B cell (primary cell): ENCODE measurements at regions not wholly inside any gene's neighbourhood (a gene's known extent, or its start where the extent isn't known, plus 50 kb on each side); places are given as distances from the start of the nearest gene placed in this dataset.

ENCODE experiments used
- ATAC-seq: fragments of 200-7000 bp; cut with Tn5 transposase; one replicate; pipeline ENCODE4 v1.10.0; 2021; ENCODE audit warnings: low read depth, mild to moderate bottlenecking, moderate number of reproducible peaks, moderate library complexity
- CTCF ChIA-PET: fragments of 350-600 bp; sonication (Branson Sonifier 250); formaldehyde crosslinking; loops from one replicate; lab custom pipeline; 2021; ENCODE audit warnings: antibody characterized with exemption, inconsistent platforms; lab: Charles Lee
- POLR2A ChIA-PET: fragments of 350-600 bp; sonication (Branson Sonifier 250); formaldehyde crosslinking; loops from one replicate; lab custom pipeline; 2021; ENCODE audit warnings: antibody characterized with exemption; lab: Charles Lee
- DNase-seq: peaks from one replicate; pipeline ENCODE4 v3.0.0; 2013
- H2AFZ ChIP-seq: 2 replicates; pipeline ENCODE4 v1.6.1; 2012; ENCODE audit warnings: mild to moderate bottlenecking, low read depth, low read length; ENCODE audit not compliant: insufficient read depth, poor library complexity, severe bottlenecking
- H3K27ac ChIP-seq, 2 donors: 1 replicate in 1 of 2; 2 replicates in 1 of 2; pipeline ENCODE4 v1.5.1; 2012 to 2013; ENCODE audit warnings: low read length in 2 of 2, mild to moderate bottlenecking in 2 of 2, moderate library complexity in 1 of 2
- H3K27me3 ChIP-seq, 4 experiments: fragments of 200-600 bp in 1 of 4; sonication (generic) in 1 of 4; replicated peaks in 1 of 4; 1 replicate in 2 of 4; 2 replicates in 2 of 4; pipeline versions ENCODE4 v1.6.1 to v1.7.0; 2013 to 2016; ENCODE audit warnings: low read length in 3 of 4, mild to moderate bottlenecking in 2 of 4, mixed read lengths in 1 of 4, moderate library complexity in 1 of 4; ENCODE audit not compliant: insufficient read depth in 4 of 4, control insufficient read depth in 3 of 4; ENCODE audit errors: control extremely low read depth in 1 of 4
- H3K36me3 ChIP-seq, 2 experiments: replicated peaks in 1 of 2; 1 replicate in 1 of 2; 2 replicates in 1 of 2; pipeline versions ENCODE4 v1.6.1 to v1.7.1; 2013; ENCODE audit warnings: low read length in 1 of 2; ENCODE audit not compliant: insufficient read depth in 2 of 2, control insufficient read depth in 1 of 2; ENCODE audit errors: control extremely low read depth in 1 of 2, extremely low read depth in 1 of 2
- H3K4me1 ChIP-seq, 2 donors: fragments of 200-600 bp in 1 of 2; sonication (generic) in 1 of 2; 1 replicate in 1 of 2; 2 replicates in 1 of 2; pipeline versions ENCODE4 v1.5.1 to v1.6.1; 2013 to 2017; ENCODE audit warnings: low read length in 2 of 2; ENCODE audit not compliant: control insufficient read depth in 2 of 2, insufficient read depth in 2 of 2
- H3K4me2 ChIP-seq: replicated peaks from 2 replicates; pipeline ENCODE3; 2012; ENCODE audit warnings: mild to moderate bottlenecking, low read depth, low read length; ENCODE audit not compliant: poor library complexity, severe bottlenecking
- H3K4me3 ChIP-seq, 5 experiments: fragments of 200-600 bp in 1 of 5; sonication (generic) in 1 of 5; 1 replicate in 3 of 5; 2 replicates in 2 of 5; pipeline versions ENCODE4 v1.5.1 to v1.7.0; 2011 to 2016; ENCODE audit warnings: low read length in 4 of 5, mild to moderate bottlenecking in 4 of 5, low read depth in 2 of 5, control low read depth in 1 of 5, moderate library complexity in 1 of 5; ENCODE audit not compliant: insufficient read depth in 1 of 5; ENCODE audit errors: control extremely low read depth in 1 of 5, extremely low read depth in 1 of 5
- H3K79me2 ChIP-seq: fragments of 200-600 bp; sonication (generic); one replicate; pipeline ENCODE4 v1.6.0; 2016; ENCODE audit warnings: low read length; ENCODE audit not compliant: control insufficient read depth, insufficient read depth
- H3K9ac ChIP-seq: fragments of 200-600 bp; sonication (generic); 2 replicates; pipeline ENCODE4 v1.6.1; 2017; ENCODE audit warnings: mild to moderate bottlenecking, low read length, moderate library complexity
- H3K9me3 ChIP-seq, 3 donors: one replicate each; pipeline versions ENCODE4 v1.6.1 to v1.7.1; 2013; ENCODE audit warnings: low read length in 2 of 3; ENCODE audit not compliant: control insufficient read depth in 2 of 3, insufficient read depth in 1 of 3; ENCODE audit errors: control extremely low read depth in 1 of 3
- H4K20me1 ChIP-seq: 2 replicates; pipeline ENCODE4 v1.6.0; 2012; ENCODE audit warnings: mild to moderate bottlenecking, low read length; ENCODE audit not compliant: insufficient read depth, control insufficient read depth, poor library complexity, severe bottlenecking
- H3K27ac Mint-ChIP-seq: one replicate; pipeline ENCODE4 v1.8.0; 2021; ENCODE audit warnings: mixed read lengths
- H3K27me3 Mint-ChIP-seq: one replicate; pipeline ENCODE4 v1.8.0; 2021; ENCODE audit warnings: mixed read lengths
- H3K4me1 Mint-ChIP-seq: one replicate; pipeline ENCODE4 v1.8.0; 2021; ENCODE audit warnings: mixed read lengths
- H3K4me3 Mint-ChIP-seq: one replicate; pipeline ENCODE4 v1.8.0; 2021; ENCODE audit warnings: mixed read lengths
- H3K9me3 Mint-ChIP-seq: one replicate; pipeline ENCODE4 v1.8.0; 2022; ENCODE audit warnings: mixed read lengths; ENCODE audit not compliant: insufficient read depth
- EZH2 ChIP-seq: IDR thresholded peaks from 2 replicates; pipeline ENCODE4 v1.6.1; 2012; ENCODE audit warnings: borderline replicate concordance, low read depth, mild to moderate bottlenecking, moderate library complexity, low read length; ENCODE audit not compliant: insufficient read depth, poor library complexity, severe bottlenecking
- WGBS: methylation state at CpG from one replicate; pipeline ENCODE4 v1.1.5; 2013; ENCODE audit warnings: missing lambda C conversion rate; ENCODE audit not compliant: insufficient coverage; 5-methylcytosine and 5-hydroxymethylcytosine counted together
- intact Hi-C: fragments of 100-400 bp; cut with micrococcal nuclease; formaldehyde crosslinking; loops from one replicate; pipeline ENCODE4 v1.10.0; 2022
- TF ChIP-seq, protein P1 (sequence below): fragments of 200-600 bp; IDR thresholded peaks from one replicate; pipeline ENCODE4 v1.8.0; 2022; ENCODE audit warnings: antibody characterized with exemption, mild to moderate bottlenecking

DNA sequence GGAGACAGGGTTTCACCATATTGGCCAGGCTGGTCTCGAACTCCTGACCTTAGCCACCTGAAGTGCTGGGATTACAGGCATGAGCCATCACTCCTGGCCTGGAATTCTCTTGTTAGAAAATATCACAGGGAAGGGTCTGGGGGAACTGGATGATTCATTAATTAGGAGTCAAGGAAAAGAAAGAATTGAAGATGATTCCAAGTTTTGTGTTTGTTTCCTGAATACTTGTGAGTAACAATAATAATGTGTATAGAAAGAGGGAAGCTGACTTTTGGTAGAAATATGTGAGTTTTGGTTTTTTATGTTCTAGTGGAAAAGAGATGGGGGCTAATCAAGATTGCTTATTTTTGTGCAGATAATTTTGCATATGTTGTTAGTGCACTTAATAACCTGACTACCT is 77.3 kb upstream of the CLNK start:
- no peaks in the 10 kb centered on the region for H3K27me3 ChIP-seq
- ATAC-seq = no peak
- Mint-ChIP-seq H3K4me3 (no peak overlapping the region), H3K9me3 (peaks cover 11% of the 10 kb centered on the region), H3K27me3 (no peaks in the 10 kb centered on the region), H3K27ac (no peak overlapping the region), H3K4me1 (no peaks in the 10 kb centered on the region)
- no peaks in the 10 kb centered on the region for H3K9me3 ChIP-seq
- H3K79me2 ChIP-seq = no peaks in the 10 kb centered on the region
- ChIA-PET POLR2A (no interaction called here), CTCF (interaction anchor here (1.0 kb wide), 1 partner anchor 133 kb away, joined by 3 read pairs; no protein-coding TSS in a partner anchor)
- H3K27ac ChIP-seq = no peak overlapping the region
- H4K20me1 ChIP-seq = no peaks in the 10 kb centered on the region
- no peaks in the 10 kb centered on the region for H3K4me1 ChIP-seq
- no peak overlapping the region for H3K9ac ChIP-seq
- no peak for TF ChIP-seq EZH2
- TF ChIP-seq, protein P1, sequence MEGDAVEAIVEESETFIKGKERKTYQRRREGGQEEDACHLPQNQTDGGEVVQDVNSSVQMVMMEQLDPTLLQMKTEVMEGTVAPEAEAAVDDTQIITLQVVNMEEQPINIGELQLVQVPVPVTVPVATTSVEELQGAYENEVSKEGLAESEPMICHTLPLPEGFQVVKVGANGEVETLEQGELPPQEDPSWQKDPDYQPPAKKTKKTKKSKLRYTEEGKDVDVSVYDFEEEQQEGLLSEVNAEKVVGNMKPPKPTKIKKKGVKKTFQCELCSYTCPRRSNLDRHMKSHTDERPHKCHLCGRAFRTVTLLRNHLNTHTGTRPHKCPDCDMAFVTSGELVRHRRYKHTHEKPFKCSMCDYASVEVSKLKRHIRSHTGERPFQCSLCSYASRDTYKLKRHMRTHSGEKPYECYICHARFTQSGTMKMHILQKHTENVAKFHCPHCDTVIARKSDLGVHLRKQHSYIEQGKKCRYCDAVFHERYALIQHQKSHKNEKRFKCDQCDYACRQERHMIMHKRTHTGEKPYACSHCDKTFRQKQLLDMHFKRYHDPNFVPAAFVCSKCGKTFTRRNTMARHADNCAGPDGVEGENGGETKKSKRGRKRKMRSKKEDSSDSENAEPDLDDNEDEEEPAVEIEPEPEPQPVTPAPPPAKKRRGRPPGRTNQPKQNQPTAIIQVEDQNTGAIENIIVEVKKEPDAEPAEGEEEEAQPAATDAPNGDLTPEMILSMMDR = no peak
- no peak overlapping the region for H3K4me3 ChIP-seq
- H3K36me3 ChIP-seq = no peaks in the 10 kb centered on the region
- DNase-seq = no peak
- no peak overlapping the region for H2AFZ ChIP-seq
- no peak overlapping the region for H3K4me2 ChIP-seq
- intact Hi-C loops = no loop called here
- WGBS = 100% methylated on average over 1 of the region's 1 CpG

DNA sequence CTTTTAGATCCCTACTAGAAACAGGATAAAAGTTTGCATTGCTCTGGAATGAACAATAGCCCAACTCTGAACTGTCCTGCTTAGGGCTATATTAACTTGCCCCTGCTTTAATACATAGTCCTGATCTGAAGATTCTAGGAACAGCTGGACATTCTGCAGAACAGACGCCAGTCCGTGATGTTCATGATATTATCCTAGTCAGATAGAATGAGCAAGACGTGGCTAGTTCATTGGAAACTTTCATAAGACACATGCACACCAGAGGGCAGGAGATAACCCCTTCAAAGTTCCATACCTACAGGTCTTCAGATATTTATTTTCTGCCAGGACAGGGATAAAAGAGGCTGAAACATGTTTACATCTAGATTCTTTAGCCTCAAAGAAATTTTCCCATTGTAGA is 75.5 kb upstream of the CLNK start:
- Histone ChIP-seq H3K36me3 (no peaks in the 10 kb centered on the region), H3K4me2 (no peak overlapping the region), H3K4me3 (no peak overlapping the region), H3K79me2 (no peaks in the 10 kb centered on the region), H4K20me1 (no peaks in the 10 kb centered on the region), H3K9me3 (no peaks in the 10 kb centered on the region), H3K4me1 (no peaks in the 10 kb centered on the region), H3K27me3 (no peaks in the 10 kb centered on the region), H3K9ac (no peak overlapping the region), H2AFZ (no peak overlapping the region), H3K27ac (no peak overlapping the region)
- no peak for ATAC-seq
- TF ChIP-seq, protein P1 = no peak
- DNase-seq = no peak
- WGBS = 90% methylated on average over 2 of the region's 3 CpGs
- ChIA-PET POLR2A (no interaction called here), CTCF (no interaction called here)
- intact Hi-C loops = no loop called here
- H3K4me3 Mint-ChIP-seq = no peak overlapping the region
- H3K27me3 Mint-ChIP-seq = no peaks in the 10 kb centered on the region
- H3K27ac Mint-ChIP-seq = no peak overlapping the region
- peaks cover 11% of the 10 kb centered on the region for H3K9me3 Mint-ChIP-seq
- no peaks in the 10 kb centered on the region for H3K4me1 Mint-ChIP-seq
